ENCODE measurements at regions not wholly inside any gene's neighbourhood (a gene's known extent, or its start where the extent isn't known, plus 50 kb on each side); places are given as distances from the start of the nearest gene placed in this dataset.

DNA sequence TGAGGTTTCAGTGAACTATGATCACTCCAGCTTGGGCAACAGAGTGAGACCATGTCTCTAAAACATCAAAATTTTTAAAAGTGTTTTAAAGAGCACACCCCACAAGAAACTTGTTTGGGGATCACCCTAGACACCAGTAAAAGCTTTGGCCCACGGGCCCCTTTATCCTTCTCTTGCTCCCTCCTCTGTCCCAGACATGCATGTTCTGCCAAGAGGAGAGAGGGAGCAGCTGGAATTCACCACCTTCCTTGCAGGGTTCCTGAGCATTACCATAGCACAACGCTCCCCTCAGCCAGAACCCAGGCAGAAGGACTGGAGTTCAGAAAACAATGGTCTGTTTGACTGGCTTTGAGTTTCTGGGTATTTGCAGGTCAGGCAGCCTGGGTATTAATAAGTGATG, 214.3 kb upstream of the CDH5 start:
- peaks cover 0 to 11% (median 5%) of the 10 kb centered on the region in 3 donors for H3K36me3 Mint-ChIP-seq
- peaks cover 49 to 51% of the 10 kb centered on the region in 2 donors for H3K4me1 Mint-ChIP-seq
- peak overlapping the region in 4 of 6 donors; percentile 8 to 94 (median 76) for H3K27ac Mint-ChIP-seq
- H3K27me3 Mint-ChIP-seq (ENCODE audit: low read depth in 3 of 3) = peaks cover 0 to 2% (median 0%) of the 10 kb centered on the region in 3 donors
- H3K9me3 Mint-ChIP-seq = no peaks in the 10 kb centered on the region
- no peak overlapping the region for H3K4me3 Mint-ChIP-seq
- no peak for DNase-seq

- H3K4me3 Mint-ChIP-seq = peak overlapping the region; percentile 66 to 85 (median 71)
- peak; percentile 32 to 42 (median 36) for DNase-seq
- H3K4me1 Mint-ChIP-seq = peaks cover 48 to 51% of the 10 kb centered on the region in 2 donors
- peaks cover 3 to 11% (median 5%) of the 10 kb centered on the region in 3 donors for H3K36me3 Mint-ChIP-seq
- peak overlapping the region; percentile 84 to 94 (median 90) for H3K27ac Mint-ChIP-seq
- H3K9me3 Mint-ChIP-seq = no peaks in the 10 kb centered on the region
- H3K27me3 Mint-ChIP-seq (ENCODE audit: low read depth in 3 of 3) = peaks cover 0 to 2% (median 1%) of the 10 kb centered on the region in 3 donors
These were observed 215.6 kb upstream of the CDH5 start for GRCh38 chr16:66150698-66151482.

GRCh38 chr16:66147291-66147690, 219.2 kb upstream of the CDH5 start:
- H3K36me3 Mint-ChIP-seq = peaks cover 3 to 9% (median 5%) of the 10 kb centered on the region in 3 donors
- H3K4me1 Mint-ChIP-seq = peaks cover 31 to 33% of the 10 kb centered on the region in 2 donors
- DNase-seq = no peak
- peak overlapping the region in 1 of 6 donors; percentile 11 for H3K27ac Mint-ChIP-seq
- no peak overlapping the region for H3K4me3 Mint-ChIP-seq
- no peaks in the 10 kb centered on the region for H3K9me3 Mint-ChIP-seq
- H3K27me3 Mint-ChIP-seq (ENCODE audit: low read depth in 3 of 3) = peaks cover 0 to 2% (median 1%) of the 10 kb centered on the region in 3 donors

DNA sequence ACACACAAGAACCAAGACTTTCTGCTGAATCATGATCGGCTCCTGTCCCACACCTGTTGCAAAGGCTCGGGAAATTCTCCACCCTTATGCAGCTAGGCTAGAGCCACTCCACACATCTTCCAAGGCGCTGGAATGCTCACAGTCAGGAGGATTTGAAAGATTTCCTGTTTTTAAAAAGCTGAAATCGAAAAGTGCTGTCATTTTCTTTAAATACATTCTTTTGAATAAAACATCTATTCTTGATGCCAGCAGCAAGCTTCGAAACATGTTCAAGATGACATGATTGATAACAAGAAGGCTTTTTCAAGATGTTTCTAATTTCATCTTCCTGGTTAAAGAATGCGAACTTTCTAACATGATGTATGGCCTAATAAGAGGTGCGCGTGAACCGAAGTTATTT, 219.7 kb upstream of the CDH5 start:
- peak overlapping the region in 3 of 6 donors; percentile 7 to 43 (median 10) for H3K27ac Mint-ChIP-seq
- H3K36me3 Mint-ChIP-seq = peaks cover 3 to 9% (median 5%) of the 10 kb centered on the region in 3 donors
- no peak overlapping the region for H3K4me3 Mint-ChIP-seq
- no peaks in the 10 kb centered on the region for H3K9me3 Mint-ChIP-seq
- DNase-seq = no peak
- H3K27me3 Mint-ChIP-seq (ENCODE audit: low read depth in 3 of 3) = peaks cover under 1 to 2% (median 1%) of the 10 kb centered on the region in 3 donors
- H3K4me1 Mint-ChIP-seq = peaks cover 30 to 31% of the 10 kb centered on the region in 2 donors

DNA sequence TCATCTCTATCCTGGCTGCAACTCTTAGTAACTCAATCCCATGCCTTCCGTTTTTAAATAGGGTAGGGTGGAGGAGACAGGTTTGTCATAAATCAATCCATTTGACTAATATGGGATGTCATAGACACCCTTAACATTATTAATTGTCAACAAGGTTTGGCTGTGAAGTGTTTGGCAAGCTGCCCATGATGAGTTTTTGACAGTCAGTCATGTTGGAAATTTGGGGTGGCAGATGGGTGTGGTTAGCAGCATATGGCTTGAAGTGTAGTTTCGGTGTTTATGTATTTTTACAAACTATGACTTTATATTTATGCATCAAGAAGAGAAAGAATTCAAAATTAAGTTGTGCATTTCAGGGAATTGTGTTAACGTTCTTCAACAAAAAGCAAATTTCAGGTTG, 221.8 kb upstream of the CDH5 start:
- DNase-seq = no peak
- Mint-ChIP-seq H3K9me3 (no peaks in the 10 kb centered on the region), H3K27ac (peak overlapping the region in 2 of 6 donors; percentile 5 to 11), H3K4me3 (no peak overlapping the region), H3K4me1 (peaks cover 9 to 10% of the 10 kb centered on the region in 2 donors), H3K27me3 (ENCODE audit: low read depth in 3 of 3) (peaks cover 0 to 5% (median 1%) of the 10 kb centered on the region in 3 donors), H3K36me3 (peaks cover 0 to 4% (median 3%) of the 10 kb centered on the region in 3 donors)

- Mint-ChIP-seq H3K4me1 (peaks cover 0 to 4% of the 10 kb centered on the region in 2 donors), H3K4me3 (no peak overlapping the region), H3K27me3 (ENCODE audit: low read depth in 3 of 3) (peaks cover 0 to 5% (median 1%) of the 10 kb centered on the region in 3 donors), H3K36me3 (peaks cover 0 to 4% (median 3%) of the 10 kb centered on the region in 3 donors), H3K9me3 (no peaks in the 10 kb centered on the region), H3K27ac (no peak overlapping the region)
- DNase-seq = no peak
These were observed 223.1 kb upstream of the CDH5 start for GRCh38 chr16:66143415-66143814.

DNA sequence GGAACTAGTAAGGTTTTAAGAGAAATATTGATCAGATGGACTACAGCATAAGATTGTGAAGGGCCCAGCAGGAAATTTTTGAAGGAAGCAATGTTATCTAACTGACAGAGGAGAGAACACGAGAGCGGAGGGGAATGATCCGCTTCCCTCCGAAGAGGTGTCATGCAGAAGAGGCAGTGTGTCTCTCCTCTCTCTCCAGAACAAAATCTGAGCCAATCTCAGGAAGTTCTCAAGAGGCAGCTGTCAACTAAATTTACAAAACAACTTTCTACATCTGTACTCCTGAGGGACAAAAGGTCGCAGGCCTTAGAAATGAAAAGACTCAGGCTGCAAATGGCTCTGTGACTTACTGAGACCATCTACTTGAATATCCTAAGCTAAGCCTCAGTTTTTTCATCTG, 224.6 kb upstream of the CDH5 start:
- Mint-ChIP-seq H3K36me3 (peaks cover 0 to 4% (median 3%) of the 10 kb centered on the region in 3 donors), H3K4me3 (no peak overlapping the region), H3K4me1 (peaks cover 0 to 4% of the 10 kb centered on the region in 2 donors), H3K27ac (no peak overlapping the region), H3K9me3 (no peaks in the 10 kb centered on the region), H3K27me3 (ENCODE audit: low read depth in 3 of 3) (peaks cover 0 to 5% (median 1%) of the 10 kb centered on the region in 3 donors)
- no peak for DNase-seq

DNA sequence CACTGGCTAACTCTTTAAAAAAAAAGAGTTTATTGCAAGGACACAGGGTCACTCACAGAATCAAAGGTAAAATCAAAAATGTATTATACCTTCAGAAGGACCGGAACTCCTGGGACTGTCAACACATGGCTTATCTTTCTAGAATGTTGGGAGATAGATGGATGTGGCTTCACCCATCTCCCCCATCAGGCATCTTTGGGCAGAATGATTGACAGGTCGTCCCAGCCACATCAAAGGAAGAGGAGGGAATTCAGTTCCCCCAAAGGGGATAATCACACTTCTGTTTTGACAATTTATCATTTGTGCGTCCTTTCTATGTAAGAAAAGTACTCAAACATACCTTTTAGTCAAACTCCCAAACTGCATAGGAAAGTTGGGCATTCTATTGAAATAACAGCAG, 228.6 kb upstream of the CDH5 start:
- Mint-ChIP-seq H3K4me3 (no peak overlapping the region), H3K9me3 (peaks cover 0 to 1% (median 0%) of the 10 kb centered on the region in 6 donors), H3K36me3 (no peaks in the 10 kb centered on the region), H3K27ac (no peak overlapping the region), H3K4me1 (no peaks in the 10 kb centered on the region), H3K27me3 (ENCODE audit: low read depth in 3 of 3) (peaks cover 4 to 7% (median 6%) of the 10 kb centered on the region in 3 donors)
- no peak for DNase-seq

GRCh38 chr16:66136841-66137240, 229.7 kb upstream of the CDH5 start:
- no peaks in the 10 kb centered on the region for H3K36me3 Mint-ChIP-seq
- no peak for DNase-seq
- H3K27ac Mint-ChIP-seq = no peak overlapping the region
- H3K4me3 Mint-ChIP-seq = no peak overlapping the region
- H3K4me1 Mint-ChIP-seq = no peaks in the 10 kb centered on the region
- H3K27me3 Mint-ChIP-seq (ENCODE audit: low read depth in 3 of 3) = peaks cover 6 to 11% (median 7%) of the 10 kb centered on the region in 3 donors
- peaks cover 0 to 1% (median 0%) of the 10 kb centered on the region in 6 donors for H3K9me3 Mint-ChIP-seq

DNA sequence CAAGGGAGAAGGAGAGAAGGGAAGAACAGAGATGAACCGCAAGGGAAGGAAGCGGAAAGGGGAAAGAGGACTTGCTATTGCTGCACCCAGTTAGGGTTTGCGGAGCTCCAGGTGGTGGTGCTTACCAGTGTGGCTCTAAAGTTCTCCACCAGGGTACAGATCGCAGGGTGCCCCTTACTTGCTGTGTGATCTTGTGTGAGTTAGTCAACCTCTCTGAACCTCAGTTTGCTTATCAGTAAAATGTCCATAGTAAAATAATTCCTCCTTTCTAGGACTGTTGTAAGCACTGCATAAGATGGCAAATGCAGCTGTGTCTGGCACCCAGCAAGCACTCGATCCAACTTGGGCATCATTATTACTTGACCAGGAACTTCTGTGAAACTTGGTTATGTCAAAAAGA, 230.7 kb upstream of the CDH5 start:
- no peaks in the 10 kb centered on the region for H3K4me1 Mint-ChIP-seq
- H3K36me3 Mint-ChIP-seq = no peaks in the 10 kb centered on the region
- H3K4me3 Mint-ChIP-seq = no peak overlapping the region
- H3K27me3 Mint-ChIP-seq (ENCODE audit: low read depth in 3 of 3) = peaks cover 4 to 11% (median 6%) of the 10 kb centered on the region in 3 donors
- no peak for DNase-seq
- H3K27ac Mint-ChIP-seq = peak overlapping the region in 1 of 6 donors; percentile 34
- H3K9me3 Mint-ChIP-seq = peaks cover 0 to 1% (median 0%) of the 10 kb centered on the region in 6 donors

DNA sequence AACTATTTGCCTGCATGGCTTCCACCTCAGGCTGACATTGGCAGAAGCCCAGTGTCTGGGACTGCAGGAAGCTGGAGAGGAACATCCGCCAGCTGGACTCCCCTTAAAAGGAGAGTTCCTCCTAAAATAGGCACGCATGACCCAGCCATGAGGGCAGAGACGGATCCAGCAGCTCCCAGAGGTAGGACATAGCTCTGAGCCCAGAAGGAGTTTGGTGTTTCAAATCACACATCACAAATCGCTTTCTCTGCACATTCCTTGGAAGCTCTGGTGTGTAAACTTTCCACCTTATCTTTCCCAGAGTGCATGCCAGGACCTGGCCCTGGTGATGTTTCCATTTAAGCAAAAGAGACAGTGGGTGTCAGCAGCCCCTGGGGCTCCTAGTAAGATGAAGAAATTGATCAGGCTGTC, 231.1 kb upstream of the CDH5 start:
- Mint-ChIP-seq H3K9me3 (peaks cover 0 to 1% (median 0%) of the 10 kb centered on the region in 6 donors), H3K27ac (no peak overlapping the region), H3K27me3 (ENCODE audit: low read depth in 3 of 3) (peaks cover 4 to 11% (median 6%) of the 10 kb centered on the region in 3 donors), H3K4me3 (no peak overlapping the region), H3K4me1 (no peaks in the 10 kb centered on the region), H3K36me3 (no peaks in the 10 kb centered on the region)
- DNase-seq = no peak

GRCh38 chr16:66134875-66135274, 231.6 kb upstream of the CDH5 start:
- no peaks in the 10 kb centered on the region for H3K4me1 Mint-ChIP-seq
- peaks cover 3 to 11% (median 6%) of the 10 kb centered on the region in 3 donors for H3K27me3 Mint-ChIP-seq (ENCODE audit: low read depth in 3 of 3)
- no peaks in the 10 kb centered on the region for H3K36me3 Mint-ChIP-seq
- H3K27ac Mint-ChIP-seq = no peak overlapping the region
- peaks cover 0 to 1% (median 0%) of the 10 kb centered on the region in 6 donors for H3K9me3 Mint-ChIP-seq
- DNase-seq = no peak
- H3K4me3 Mint-ChIP-seq = no peak overlapping the region

DNA sequence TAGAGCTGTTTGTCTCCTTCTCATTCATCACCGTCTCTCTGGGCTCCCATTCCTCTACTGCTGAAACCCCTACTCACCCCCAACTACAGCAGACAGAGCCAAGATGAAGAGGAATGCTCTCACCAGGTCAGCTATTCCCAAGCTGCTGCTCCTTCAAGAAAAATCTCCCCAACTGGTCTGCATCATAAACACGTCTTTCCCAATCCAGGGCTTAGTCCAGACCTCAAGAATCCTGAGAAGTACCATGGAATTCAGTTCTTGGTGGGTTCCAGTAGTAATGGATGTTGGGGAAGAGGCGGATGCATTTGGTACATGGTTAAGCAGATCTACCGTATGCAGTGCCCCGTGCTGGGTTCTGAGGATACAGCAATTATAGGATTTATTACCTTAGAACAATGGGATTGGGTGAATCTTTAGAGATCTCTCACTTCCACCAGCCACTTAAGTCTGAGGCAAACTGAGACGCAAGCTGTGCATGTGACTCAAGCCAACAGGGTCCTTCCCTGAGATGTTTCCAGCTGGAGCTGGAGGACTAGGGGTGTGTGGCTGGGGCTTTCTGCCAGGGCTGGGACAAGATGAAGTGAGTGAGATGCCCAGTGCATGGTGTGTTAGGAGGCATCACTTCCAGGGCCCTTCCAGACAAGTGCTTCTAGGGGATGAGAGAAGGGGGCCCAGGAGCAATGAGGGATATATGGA, 232.7 kb upstream of the CDH5 start:
- H3K4me3 Mint-ChIP-seq = no peak overlapping the region

GRCh38 chr16:66131895-66132294, 234.6 kb upstream of the CDH5 start:
- peaks cover 10 to 23% (median 12%) of the 10 kb centered on the region in 3 donors for H3K27me3 Mint-ChIP-seq (ENCODE audit: low read depth in 3 of 3)

More for the DNA sequence above, 232.7 kb upstream of the CDH5 start:
- H3K27ac Mint-ChIP-seq = no peak overlapping the region
- no peaks in the 10 kb centered on the region for H3K4me1 Mint-ChIP-seq
- H3K27me3 Mint-ChIP-seq (ENCODE audit: low read depth in 3 of 3) = peaks cover 2 to 12% (median 6%) of the 10 kb centered on the region in 3 donors
- peaks cover 0 to 1% (median 0%) of the 10 kb centered on the region in 6 donors for H3K9me3 Mint-ChIP-seq
- no peak for DNase-seq
- no peaks in the 10 kb centered on the region for H3K36me3 Mint-ChIP-seq

More at GRCh38 chr16:66131895-66132294, 234.6 kb upstream of the CDH5 start:
- DNase-seq = no peak
- Mint-ChIP-seq H3K36me3 (no peaks in the 10 kb centered on the region), H3K27ac (peak overlapping the region in 1 of 6 donors; percentile 31), H3K4me3 (no peak overlapping the region), H3K9me3 (peaks cover 0 to 1% (median 0%) of the 10 kb centered on the region in 6 donors), H3K4me1 (peaks cover 5 to 7% of the 10 kb centered on the region in 2 donors)
